GM13977 (cell line): ENCODE measurements at regions not wholly inside any gene's neighbourhood (a gene's known extent, or its start where the extent isn't known, plus 50 kb on each side); places are given as distances from the start of the nearest gene placed in this dataset.
"Not testable (repeated sequence)": the region's sequence is repeated elsewhere in the genome, so short reads cannot be mapped to it uniquely, and the experiment has no call there.

ENCODE experiments used
- DNase-seq: peaks from one replicate; pipeline ENCODE4 v3.0.0; 2012; ENCODE audit warnings: low spot score
- CTCF ChIP-seq: IDR thresholded peaks from 2 replicates; pipeline ENCODE4 v1.5.1; 2012; ENCODE audit warnings: mild to moderate bottlenecking, control low read depth; ENCODE audit not compliant: insufficient read depth; ENCODE audit errors: extremely low read depth, missing control alignments
- in situ Hi-C: fragments of 300-500 bp; cut with MboI; formaldehyde crosslinking; loops from one replicate; pipeline ENCODE4 v1.12.0; 2022; ENCODE audit warnings: low sequenced_read_pairs, low pct_unique_long_range_greater_than_20kb, mixed read lengths, inconsistent platforms; ENCODE audit not compliant: unreplicated experiment

- DNase-seq: no peak
- no peak for TF ChIP-seq CTCF
- in situ Hi-C loops: no loop called here
Measured at GRCh38 chr2:59233448-59233847, 992.3 kb upstream of the FANCL start.

GRCh38 chr2:59232394-59233165 is 991.5 kb upstream of the FANCL start:
- in situ Hi-C loops: no loop called here
- TF ChIP-seq CTCF: no peak
- DNase-seq: no peak

GRCh38 chr2:59226362-59226761 is 985.2 kb upstream of the FANCL start:
- in situ Hi-C loops, DNase-seq: not testable (repeated sequence)

- in situ Hi-C loops: no loop called here
- TF ChIP-seq CTCF: no peak
- DNase-seq: no peak
Measured at GRCh38 chr2:59223742-59224141, 982.6 kb upstream of the FANCL start.

GRCh38 chr2:59217360-59217759 is 976.2 kb upstream of the FANCL start:
- in situ Hi-C loops: no loop called here
- no peak for DNase-seq
- TF ChIP-seq CTCF: no peak

- in situ Hi-C loops: no loop called here
- no peak for DNase-seq
Measured at GRCh38 chr2:59206361-59206760, 965.2 kb upstream of the FANCL start.

More at GRCh38 chr2:59206361-59206760, 965.2 kb upstream of the FANCL start:
- no peak for TF ChIP-seq CTCF
